ENCODE measurements at regions not wholly inside any gene's neighbourhood (a gene's known extent, or its start where the extent isn't known, plus 50 kb on each side); places are given as distances from the start of the nearest gene placed in this dataset.

DNA sequence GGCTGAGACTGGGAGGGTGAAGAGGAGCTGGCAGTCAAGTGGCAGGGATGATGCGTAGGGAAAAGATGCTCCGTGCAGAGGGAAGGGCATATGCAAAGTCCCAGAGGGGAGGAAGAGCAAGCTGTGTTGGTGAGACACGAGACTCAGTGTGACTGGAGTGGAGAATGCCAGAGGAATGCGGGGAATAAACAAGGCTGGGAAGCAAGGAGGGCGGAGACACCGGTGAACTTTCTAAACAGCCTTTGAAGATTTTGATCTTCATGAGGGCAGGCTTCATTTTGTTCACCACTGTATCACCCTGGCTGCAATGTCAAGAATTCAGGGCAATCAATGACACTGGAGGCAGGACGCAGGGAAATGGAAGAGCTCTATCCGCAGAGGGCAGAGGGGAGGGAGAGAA, 535.8 kb downstream of the FUT8 start:
- H3K9me2 ChIP-seq (ENCODE audit: insufficient read depth), result peaks cover 6% of the 10 kb centered on the region; the same call in 1 of the 2 replicates
- H3K27ac ChIP-seq (ENCODE audit: low read depth), result no peak overlapping the region
- Mint-ChIP-seq H3K36me3 (ENCODE audit: low read depth) (no peaks in the 10 kb centered on the region; the same call in 2 of the 3 replicates), H3K9me3 (no peaks in the 10 kb centered on the region; the same call in 2 of the 3 replicates), H3K4me3 (no peak overlapping the region), H3K4me1 (peaks cover 9% of the 10 kb centered on the region), H3K27ac (no peak overlapping the region; the same call in 1 of the 2 replicates), H3K27me3 (ENCODE audit: insufficient read depth, low read depth, poor library complexity) (peaks cover 11% of the 10 kb centered on the region)
- H3K79me2 ChIP-seq (replicated peaks; ENCODE audit: insufficient read depth), result no peaks in the 10 kb centered on the region
- 0 out of 2 replicates have a peak overlapping the region, but pooled peaks have one; percentile 28 for H2AFZ ChIP-seq
- no peak overlapping the region for H3K4me2 ChIP-seq
- H3K27me3 ChIP-seq (ENCODE audit: insufficient read depth), result no peaks in the 10 kb centered on the region
- H3F3A ChIP-seq (replicated peaks; ENCODE audit: low read depth), result no peaks in the 10 kb centered on the region
- H3K4me1 ChIP-seq (ENCODE audit: insufficient read depth), result no peaks in the 10 kb centered on the region
- no peaks in the 10 kb centered on the region for H3K36me3 ChIP-seq (ENCODE audit: insufficient read depth)
- H4K20me1 ChIP-seq (replicated peaks; ENCODE audit: insufficient read depth), result no peaks in the 10 kb centered on the region
- ATAC-seq, result no peak
- H3K4me3 ChIP-seq, result no peak overlapping the region
- peak; percentile 17 for DNase-seq (ENCODE audit: low spot score)
- TF ChIP-seq CREB1 (CRISPR knock-in tag; IDR thresholded peaks at IDR 0.05; ENCODE audit: low read depth) (no peak), NANOG (IDR thresholded peaks at IDR 0.05; ENCODE audit: borderline replicate concordance) (no peak), EZH2phosphoT487 (IDR thresholded peaks at IDR 0.05; ENCODE audit: unreplicated experiment) (no peak), POLR2AphosphoS5 (IDR thresholded peaks at IDR 0.05; ENCODE audit: low read depth) (no peak), ZNF331 (CRISPR knock-in tag; IDR thresholded peaks at IDR 0.05; ENCODE audit: low read depth) (no peak), ZNF114 (CRISPR knock-in tag; IDR thresholded peaks at IDR 0.05) (no peak), STAT1 (IDR thresholded peaks at IDR 0.05; ENCODE audit: unreplicated experiment) (no peak)
- TF ChIP-seq, protein P1, sequence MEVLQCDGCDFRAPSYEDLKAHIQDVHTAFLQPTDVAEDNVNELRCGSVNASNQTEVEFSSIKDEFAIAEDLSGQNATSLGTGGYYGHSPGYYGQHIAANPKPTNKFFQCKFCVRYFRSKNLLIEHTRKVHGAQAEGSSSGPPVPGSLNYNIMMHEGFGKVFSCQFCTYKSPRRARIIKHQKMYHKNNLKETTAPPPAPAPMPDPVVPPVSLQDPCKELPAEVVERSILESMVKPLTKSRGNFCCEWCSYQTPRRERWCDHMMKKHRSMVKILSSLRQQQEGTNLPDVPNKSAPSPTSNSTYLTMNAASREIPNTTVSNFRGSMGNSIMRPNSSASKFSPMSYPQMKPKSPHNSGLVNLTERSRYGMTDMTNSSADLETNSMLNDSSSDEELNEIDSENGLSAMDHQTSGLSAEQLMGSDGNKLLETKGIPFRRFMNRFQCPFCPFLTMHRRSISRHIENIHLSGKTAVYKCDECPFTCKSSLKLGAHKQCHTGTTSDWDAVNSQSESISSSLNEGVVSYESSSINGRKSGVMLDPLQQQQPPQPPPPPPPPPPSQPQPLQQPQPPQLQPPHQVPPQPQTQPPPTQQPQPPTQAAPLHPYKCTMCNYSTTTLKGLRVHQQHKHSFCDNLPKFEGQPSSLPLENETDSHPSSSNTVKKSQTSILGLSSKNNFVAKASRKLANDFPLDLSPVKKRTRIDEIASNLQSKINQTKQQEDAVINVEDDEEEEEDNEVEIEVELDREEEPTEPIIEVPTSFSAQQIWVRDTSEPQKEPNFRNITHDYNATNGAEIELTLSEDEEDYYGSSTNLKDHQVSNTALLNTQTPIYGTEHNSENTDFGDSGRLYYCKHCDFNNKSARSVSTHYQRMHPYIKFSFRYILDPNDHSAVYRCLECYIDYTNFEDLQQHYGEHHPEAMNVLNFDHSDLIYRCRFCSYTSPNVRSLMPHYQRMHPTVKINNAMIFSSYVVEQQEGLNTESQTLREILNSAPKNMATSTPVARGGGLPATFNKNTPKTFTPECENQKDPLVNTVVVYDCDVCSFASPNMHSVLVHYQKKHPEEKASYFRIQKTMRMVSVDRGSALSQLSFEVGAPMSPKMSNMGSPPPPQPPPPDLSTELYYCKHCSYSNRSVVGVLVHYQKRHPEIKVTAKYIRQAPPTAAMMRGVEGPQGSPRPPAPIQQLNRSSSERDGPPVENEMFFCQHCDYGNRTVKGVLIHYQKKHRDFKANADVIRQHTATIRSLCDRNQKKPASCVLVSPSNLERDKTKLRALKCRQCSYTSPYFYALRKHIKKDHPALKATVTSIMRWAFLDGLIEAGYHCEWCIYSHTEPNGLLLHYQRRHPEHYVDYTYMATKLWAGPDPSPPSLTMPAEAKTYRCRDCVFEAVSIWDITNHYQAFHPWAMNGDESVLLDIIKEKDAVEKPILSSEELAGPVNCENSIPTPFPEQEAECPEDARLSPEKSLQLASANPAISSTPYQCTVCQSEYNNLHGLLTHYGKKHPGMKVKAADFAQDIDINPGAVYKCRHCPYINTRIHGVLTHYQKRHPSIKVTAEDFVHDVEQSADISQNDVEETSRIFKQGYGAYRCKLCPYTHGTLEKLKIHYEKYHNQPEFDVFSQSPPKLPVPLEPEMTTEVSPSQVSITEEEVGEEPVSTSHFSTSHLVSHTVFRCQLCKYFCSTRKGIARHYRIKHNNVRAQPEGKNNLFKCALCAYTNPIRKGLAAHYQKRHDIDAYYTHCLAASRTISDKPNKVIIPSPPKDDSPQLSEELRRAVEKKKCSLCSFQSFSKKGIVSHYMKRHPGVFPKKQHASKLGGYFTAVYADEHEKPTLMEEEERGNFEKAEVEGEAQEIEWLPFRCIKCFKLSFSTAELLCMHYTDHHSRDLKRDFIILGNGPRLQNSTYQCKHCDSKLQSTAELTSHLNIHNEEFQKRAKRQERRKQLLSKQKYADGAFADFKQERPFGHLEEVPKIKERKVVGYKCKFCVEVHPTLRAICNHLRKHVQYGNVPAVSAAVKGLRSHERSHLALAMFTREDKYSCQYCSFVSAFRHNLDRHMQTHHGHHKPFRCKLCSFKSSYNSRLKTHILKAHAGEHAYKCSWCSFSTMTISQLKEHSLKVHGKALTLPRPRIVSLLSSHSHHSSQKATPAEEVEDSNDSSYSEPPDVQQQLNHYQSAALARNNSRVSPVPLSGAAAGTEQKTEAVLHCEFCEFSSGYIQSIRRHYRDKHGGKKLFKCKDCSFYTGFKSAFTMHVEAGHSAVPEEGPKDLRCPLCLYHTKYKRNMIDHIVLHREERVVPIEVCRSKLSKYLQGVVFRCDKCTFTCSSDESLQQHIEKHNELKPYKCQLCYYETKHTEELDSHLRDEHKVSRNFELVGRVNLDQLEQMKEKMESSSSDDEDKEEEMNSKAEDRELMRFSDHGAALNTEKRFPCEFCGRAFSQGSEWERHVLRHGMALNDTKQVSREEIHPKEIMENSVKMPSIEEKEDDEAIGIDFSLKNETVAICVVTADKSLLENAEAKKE (CRISPR knock-in tag; IDR thresholded peaks at IDR 0.05), result no peak
- TF ChIP-seq, protein P2, sequence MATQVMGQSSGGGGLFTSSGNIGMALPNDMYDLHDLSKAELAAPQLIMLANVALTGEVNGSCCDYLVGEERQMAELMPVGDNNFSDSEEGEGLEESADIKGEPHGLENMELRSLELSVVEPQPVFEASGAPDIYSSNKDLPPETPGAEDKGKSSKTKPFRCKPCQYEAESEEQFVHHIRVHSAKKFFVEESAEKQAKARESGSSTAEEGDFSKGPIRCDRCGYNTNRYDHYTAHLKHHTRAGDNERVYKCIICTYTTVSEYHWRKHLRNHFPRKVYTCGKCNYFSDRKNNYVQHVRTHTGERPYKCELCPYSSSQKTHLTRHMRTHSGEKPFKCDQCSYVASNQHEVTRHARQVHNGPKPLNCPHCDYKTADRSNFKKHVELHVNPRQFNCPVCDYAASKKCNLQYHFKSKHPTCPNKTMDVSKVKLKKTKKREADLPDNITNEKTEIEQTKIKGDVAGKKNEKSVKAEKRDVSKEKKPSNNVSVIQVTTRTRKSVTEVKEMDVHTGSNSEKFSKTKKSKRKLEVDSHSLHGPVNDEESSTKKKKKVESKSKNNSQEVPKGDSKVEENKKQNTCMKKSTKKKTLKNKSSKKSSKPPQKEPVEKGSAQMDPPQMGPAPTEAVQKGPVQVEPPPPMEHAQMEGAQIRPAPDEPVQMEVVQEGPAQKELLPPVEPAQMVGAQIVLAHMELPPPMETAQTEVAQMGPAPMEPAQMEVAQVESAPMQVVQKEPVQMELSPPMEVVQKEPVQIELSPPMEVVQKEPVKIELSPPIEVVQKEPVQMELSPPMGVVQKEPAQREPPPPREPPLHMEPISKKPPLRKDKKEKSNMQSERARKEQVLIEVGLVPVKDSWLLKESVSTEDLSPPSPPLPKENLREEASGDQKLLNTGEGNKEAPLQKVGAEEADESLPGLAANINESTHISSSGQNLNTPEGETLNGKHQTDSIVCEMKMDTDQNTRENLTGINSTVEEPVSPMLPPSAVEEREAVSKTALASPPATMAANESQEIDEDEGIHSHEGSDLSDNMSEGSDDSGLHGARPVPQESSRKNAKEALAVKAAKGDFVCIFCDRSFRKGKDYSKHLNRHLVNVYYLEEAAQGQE (IDR thresholded peaks at IDR 0.05; ENCODE audit: unreplicated experiment), result no peak
- TF ChIP-seq, protein P3, sequence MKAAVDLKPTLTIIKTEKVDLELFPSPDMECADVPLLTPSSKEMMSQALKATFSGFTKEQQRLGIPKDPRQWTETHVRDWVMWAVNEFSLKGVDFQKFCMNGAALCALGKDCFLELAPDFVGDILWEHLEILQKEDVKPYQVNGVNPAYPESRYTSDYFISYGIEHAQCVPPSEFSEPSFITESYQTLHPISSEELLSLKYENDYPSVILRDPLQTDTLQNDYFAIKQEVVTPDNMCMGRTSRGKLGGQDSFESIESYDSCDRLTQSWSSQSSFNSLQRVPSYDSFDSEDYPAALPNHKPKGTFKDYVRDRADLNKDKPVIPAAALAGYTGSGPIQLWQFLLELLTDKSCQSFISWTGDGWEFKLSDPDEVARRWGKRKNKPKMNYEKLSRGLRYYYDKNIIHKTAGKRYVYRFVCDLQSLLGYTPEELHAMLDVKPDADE (IDR thresholded peaks at IDR 0.05), result no peak
